Bone marrow (tissue), 2 donors: ENCODE measurements at regions not wholly inside any gene's neighbourhood (a gene's known extent, or its start where the extent isn't known, plus 50 kb on each side); places are given as distances from the start of the nearest gene placed in this dataset.
"Not testable (repeated sequence)": the region's sequence is repeated elsewhere in the genome, so short reads cannot be mapped to it uniquely, and the experiment has no call there.

Source experiments
- DNase-seq, 2 donors: peaks; one replicate each; lab custom pipeline; 2025; lab: John Stamatoyannopoulos, UW

DNA sequence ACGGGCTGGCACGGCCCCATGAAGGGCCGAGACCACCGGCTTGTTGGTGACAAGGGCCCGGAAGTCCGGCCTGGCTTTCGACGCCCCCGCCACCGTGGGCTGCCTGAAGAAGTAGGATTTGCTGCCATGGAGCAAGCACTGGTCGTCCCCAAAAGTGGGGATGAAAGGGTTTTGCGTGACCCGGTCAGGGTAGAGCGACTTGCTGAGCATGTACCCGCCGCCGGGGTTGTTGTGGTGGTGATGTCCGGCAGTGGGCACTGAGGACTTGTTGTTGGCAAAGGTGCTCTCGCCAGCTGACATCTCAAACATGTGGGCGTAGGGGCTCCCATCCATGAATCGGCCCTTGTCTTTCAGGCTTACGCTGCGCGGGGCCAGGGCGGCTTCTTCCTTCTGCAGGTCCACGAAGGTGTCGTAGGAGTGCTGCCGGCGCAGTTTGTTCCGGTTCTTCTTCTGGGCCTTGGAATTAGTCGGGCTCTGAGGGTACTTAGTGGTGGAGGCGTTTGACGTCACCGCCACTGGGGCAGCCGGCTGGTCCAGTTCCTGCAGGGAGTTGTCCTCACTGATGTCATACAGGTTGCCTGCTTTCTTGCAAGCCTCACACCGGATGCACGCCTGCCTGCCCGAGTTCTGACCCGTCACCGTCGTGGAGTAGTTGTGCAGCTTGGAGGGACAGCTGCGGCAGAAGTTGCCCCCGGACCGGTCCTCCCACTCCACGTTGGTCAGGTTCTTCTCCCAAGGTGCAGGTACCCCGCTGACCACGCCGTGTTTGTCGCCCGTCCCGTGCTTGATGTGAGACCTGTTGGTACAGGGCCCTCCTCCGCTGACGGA, 366.6 kb downstream of the EMP1 start:
- DNase-seq, result no peak

DNA sequence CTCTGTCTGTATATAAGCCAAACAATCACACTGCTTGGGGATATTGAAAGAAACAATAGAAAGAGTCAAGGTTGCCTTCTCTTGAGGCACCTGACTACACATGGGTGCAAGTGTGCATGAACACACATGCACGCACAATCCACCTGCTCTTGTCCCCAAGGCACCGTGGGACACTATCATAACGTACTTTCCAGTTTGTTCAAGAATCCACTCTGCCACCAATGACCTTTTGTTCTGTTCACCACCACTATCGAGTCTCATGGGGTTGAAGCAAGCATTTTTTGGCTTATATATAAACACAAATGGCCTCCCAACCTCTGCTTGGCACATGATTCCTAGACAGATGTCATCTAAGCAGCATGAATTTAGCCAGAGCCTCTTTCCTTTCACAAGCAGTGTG, 365.4 kb downstream of the EMP1 start:
- DNase-seq, result no peak

DNA sequence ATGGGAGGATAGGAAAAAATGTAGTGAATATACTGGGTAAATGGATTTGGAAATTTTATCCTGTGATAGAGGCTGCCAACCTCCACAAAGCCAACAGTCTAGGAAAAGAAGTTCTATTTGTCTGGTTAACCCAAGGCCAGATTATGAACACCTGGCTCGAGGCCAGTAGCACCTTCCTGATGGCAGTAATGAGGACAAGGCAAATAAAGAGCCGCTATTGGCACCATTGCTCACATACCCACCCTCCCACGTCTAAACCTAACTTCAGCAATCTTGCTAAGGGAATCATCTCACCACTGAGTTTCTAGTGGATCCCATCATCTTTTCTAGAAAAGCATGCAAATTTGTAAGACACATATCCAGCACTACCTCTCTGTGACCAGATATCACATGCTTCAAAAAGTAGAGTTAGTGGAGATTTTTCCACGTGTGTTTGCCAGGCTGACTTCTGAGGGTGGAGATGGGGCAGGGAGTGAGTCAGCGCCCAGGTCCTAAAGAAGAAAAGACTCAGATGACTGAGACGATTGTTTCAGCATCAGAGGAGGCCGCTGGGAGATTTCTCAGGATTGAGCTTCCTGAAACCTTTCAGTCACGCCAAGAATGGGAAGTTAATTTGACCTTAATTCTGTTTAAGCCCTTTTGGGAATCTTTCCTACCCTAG, 362.9 kb downstream of the EMP1 start:
- DNase-seq, result no peak

DNA sequence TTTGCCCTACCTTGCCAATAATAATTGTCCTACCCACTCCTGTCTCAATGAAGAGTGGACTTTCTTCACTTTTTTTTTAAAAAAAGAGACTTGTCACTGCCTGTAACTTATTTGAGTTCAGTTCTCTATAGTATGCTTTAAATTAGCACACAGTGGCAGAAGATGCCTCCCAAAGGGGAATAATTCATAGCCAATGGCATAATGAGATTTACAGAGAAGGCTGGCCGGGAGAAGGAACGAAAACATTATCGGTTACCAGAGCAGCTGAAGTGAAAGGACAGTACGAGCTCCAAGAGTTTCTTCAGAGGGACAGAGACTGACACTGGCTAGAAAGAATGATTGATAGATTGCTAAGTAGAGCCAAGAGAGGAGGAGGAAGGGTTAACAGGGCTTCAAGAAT, 356.3 kb downstream of the EMP1 start:
- no peak for DNase-seq

DNA sequence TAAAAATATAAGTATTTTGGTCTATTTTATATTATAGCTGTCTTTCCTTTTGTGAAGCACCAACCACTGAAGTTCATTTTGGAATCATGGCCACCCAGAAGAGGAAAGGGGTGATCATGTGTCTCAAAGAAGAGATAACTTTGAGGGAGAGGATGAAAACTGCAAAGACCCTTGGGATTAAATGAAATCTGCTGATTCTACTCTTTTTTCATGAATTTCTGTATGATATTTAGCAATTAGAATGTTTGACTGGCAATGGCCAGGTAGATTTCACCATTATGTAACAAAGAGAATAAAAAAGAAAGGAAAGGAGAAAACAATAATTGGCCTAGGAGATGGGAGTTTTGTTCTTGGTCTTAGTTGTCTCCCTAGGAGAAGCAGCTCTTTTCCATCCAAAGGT, 350.8 kb downstream of the EMP1 start:
- DNase-seq, result no peak

DNA sequence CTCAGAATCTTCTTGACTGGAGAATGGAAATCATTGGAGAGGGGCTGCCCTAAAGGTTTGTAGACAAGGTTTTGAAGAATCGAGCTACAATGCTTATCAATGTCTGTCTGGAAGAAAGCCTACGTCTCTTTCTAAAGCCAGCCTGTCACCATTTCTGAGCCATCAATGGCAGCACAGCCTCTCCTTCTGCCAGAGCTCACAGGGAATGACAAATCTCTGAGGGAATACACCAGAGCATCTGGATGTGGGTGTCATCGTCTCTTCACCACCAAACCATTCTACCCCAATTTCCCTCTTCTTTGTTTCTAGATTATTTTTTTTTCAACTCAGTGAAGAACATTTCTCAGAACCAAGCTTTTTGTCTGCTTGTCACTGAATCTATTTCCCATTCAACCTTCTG, 349.7 kb downstream of the EMP1 start:
- no peak for DNase-seq

DNA sequence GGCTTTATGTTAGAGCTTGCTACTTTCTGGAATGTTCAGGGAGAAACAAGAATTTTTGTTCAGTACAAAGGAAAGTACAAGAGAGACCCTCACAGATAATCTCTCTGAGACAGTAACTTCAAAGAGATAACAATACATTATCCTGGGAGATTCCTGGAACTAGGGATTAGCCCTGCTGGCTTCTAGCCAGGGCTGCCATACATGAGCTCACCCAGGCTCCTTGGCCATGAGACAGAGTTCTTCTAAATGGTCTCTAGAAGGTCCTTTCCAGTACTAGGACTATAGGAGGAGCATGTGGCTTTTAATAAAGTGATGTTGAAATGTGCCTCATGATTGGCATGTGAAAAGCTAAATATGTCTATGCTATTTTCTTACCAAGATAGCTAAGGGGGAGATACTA, 342.5 kb downstream of the EMP1 start:
- DNase-seq, result no peak

DNA sequence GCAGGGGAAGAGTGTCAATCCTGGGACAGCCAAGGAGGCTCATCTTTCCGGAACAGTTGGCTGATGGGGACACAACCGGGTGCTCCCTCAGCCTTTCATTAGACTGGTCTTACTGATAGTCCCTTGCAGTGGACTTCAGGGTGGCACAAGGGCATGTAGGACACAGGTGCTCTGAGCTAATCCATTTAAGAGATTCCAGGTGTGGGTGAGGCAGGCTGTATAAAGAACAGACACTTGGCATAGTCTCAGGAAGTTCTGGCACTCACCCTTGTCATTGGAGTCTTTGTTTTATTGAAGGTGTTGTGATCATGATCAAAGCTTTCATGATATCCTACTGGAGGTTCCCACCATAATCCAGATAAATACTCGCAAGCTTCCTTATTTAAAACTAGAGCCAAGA, 341.6 kb downstream of the EMP1 start:
- no peak for DNase-seq

DNA sequence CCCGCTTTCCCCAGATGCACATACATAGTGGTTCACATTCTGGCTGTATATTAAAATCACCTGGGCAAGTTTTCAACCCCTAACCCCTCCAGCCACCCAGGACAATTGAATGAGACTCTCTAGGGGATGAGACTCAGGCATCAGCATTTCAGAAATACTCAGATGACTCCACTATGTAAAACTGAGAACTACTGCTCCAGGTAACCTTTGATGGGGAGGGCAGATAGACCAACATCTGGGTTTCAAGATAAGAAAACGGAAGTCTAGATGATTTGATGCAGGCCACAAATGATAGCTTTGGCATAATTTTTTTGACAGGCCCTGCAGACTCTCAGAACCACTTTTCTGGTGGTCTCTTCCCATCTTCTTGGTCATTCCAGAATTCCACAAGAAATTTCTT, 341.1 kb downstream of the EMP1 start:
- no peak for DNase-seq

DNA sequence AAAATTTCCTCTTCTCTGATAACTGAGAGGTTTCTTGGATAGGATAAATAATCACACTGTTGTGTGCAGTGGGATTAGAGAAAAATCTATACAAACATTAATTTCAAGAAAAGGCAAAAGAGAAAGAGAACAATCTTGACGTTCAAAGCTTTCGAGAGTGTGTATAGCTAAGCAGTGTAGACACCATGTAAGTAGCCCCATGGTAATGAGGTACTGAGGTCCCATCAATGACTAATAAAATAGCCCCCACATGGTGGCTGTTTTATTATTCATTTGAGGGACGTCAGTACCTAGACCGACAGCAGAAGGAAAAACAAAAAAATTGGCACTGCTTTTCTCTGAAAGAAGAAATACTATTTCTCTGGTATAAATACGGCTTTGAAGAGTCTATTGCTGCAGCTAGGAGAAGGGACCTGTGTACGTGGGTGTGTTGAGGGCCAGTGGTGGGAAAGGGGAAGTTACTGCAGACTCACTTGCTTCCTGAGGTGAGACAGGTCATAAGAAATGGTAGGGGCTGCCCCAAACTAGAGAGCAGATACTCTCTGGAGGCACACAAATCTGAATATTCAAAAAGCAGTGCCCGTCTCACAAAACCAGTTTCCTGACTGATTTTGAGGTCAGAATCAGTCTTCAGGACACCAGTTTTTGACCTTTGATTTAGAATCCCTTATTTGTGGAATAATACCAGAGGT, 339.8 kb downstream of the EMP1 start:
- no peak for DNase-seq

DNA sequence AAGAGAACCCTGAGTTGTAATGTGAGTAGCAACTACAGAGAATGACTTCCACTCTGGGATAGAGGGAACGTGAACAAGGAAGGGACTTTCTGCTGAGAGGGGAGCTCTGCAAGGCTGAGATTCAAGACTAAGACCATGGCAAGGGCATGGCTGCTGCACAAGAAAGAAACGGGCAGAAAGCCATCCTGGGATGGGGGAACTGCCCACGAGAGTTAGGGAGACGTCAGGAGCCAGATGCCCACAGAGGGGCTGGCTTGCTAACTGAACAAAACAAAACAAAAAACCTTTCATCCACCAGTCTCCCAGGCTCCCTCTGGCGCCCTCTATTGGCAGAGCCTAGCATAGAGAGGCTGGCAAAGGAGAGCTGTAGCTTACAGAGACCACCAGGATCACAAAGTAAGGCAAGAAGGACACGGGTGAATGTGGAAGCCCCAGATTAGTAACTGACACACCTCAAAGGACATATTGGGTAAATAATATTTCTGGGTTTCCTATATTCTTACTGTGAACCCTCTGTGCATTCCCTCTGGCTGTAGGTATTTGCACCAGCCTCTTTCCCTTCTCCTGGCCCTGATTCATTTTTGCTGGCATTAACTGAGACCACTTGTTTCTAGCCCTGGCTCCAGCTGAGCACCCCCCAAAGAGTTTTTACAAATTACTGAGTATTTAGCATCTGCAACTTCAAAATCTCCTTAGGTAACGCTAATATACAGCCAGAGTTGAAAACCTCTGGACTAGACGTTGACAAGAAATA, 338.3 kb downstream of the EMP1 start:
- peak in 1 of 2 donors; percentile 6 for DNase-seq

DNA sequence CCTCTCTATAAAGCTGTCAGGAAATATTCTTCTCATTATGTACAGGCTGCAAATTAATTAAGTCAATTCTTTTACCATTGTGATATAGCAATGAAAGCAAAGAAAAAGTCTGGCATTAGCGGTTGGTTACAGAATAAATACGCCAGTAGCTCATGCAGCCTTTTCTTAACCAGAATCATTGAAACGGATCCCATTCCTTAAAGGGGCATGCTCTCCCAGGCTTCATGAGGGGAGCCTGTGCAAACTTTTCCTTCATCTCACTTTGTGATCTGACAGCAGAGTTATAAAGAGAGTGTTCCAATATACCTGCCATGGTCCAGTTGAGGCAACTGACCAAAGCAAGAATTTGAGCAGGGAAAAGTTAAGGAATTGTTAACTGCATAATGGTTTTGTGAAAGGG, 337.7 kb downstream of the EMP1 start:
- no peak for DNase-seq

DNA sequence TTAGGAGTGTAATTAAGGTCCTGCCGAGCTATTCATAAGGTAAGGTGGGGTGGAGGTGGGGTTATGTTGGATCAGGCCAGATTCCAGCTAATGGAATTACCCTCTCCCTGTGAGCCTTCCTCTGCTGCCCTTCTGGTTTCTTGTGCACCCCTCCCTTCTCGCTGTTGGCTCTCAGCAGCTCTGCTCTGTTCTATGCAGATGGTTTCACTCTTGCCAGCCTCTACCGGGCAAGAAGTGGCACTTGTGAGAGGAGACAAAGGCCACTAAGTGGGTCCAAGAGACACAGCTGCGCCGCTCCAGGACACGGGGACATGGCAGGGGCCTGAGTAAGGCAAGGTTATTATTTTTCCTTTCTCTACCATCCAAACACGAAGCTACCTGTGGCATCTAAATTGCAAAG, 334.4 kb downstream of the EMP1 start:
- DNase-seq, result no peak

DNA sequence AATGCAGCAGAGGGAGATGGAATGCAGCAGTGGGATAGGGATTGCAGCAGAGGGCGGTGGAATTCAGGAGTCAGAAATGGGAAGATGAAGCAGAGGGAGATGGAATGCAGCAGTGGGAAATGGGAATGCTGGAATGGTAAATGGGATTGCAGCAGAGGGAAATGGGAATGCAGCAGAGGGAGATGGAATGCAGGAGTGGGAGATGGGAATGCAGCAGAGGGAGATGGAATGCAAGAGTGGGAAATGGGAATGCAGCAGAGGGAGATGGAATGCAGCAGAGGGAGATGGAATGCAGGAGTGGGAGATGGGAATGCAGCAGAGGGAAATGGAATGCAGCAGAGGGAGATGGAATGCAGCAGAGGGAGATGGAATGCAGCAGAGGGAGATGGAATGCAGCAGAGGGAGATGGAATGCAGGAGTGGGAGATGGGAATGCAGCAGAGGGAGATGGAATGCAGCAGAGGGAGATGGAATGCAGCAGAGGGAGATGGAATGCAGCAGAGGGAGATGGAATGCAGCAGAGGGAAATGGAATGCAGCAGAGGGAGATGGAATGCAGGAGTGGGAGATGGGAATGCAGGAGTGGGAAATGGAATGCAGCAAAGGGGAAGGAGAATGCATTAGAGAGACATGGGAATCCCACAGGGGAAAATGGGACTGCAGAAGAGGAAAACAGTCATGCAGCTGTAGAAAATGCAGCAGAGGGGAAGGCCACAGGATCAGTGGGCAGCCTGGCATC, 329.8 kb downstream of the EMP1 start:
- not testable (repeated sequence) for DNase-seq

DNA sequence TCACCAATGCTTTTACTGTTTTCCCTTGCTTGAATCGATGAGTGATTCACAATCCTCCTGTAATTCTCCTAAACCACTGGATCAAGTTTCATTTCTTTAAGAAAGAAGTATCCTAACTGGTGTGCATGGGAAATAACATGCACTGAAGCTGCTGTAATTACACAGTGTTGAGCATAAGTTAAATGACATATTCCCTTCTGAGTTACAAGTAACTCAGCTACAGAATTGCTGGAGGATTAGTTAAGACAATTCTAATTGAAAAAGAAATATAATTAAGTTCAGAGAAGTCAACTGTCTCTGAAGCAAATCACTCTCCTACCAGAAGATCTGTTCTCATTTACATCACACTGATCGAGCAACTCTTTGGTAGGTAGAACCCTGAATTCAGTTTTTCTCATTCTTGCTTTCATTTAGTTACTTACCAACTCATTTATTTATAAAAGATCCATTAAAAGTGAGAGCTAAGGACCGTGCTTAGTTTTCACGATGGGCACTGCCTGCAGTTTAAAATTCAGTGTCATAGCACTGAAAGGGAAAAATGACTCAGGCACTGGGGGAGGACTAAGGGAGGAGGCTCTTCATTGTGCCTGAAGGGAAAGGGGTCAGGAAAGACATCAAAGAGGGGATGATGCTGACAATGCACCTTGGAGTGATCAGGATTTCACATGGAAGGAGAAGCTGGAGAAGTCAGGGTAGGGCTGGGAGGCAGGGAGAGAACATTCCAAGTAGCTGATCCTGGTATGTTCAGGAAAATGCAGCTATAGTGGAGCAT, 327.2 kb downstream of the EMP1 start:
- no peak for DNase-seq

DNA sequence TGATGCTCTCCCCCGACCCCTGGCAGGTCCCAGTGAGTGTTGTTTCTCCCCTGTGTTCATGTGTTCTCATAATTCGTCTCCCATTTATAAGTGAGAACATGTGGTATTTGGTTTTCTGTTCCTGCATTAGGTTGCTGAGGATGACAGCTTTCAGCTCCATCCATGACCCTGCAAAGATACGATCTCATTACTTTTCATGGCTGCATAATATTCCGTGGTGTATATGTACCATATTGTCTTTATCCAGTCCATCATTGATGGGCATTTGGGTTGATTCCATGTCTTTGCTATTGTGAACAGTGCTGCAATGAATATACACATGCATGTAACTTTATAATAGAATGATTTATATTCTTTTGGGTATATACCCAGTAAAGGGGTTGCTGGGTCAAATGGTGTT, 321.5 kb downstream of the EMP1 start:
- not testable (repeated sequence) for DNase-seq

DNA sequence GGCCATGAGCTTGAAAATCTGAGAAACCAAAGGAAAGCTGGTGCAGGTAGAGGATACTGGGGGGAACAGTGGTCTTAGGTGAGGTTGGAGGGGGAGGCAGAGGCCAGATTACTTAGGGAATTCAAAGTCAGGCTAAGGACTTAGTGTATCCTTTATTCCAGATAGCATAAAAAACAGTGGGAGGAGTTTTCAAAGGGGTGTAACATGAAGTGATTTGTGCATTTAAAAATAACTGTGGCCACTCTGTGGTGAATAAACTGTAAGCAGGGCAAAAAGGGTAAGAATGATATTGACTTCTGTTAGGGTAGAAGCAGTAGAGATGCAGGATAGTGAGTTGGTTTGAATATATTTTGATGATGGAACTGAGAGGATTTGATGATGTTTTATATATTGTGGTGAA, 313.2 kb downstream of the EMP1 start:
- no peak for DNase-seq

DNA sequence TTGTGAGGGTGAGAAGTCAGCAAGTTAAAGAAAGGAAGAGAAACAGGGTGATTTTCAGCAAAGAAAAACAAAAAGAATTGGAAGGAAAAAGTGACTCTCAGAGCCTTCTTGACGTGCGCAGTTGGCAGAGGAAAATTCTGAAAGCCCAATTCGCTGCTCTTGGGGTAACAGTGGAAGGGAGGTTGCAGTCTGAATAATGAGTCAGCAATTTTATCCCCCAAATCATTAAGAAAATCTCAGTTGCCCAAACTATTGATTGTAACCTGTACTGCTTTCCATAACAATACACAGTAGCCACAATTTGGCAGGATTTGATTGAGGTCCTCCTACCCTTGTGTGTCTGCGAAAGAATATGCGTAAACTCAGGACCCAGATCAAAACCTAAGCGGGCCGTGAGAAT, 309.1 kb downstream of the EMP1 start:
- DNase-seq, result no peak

DNA sequence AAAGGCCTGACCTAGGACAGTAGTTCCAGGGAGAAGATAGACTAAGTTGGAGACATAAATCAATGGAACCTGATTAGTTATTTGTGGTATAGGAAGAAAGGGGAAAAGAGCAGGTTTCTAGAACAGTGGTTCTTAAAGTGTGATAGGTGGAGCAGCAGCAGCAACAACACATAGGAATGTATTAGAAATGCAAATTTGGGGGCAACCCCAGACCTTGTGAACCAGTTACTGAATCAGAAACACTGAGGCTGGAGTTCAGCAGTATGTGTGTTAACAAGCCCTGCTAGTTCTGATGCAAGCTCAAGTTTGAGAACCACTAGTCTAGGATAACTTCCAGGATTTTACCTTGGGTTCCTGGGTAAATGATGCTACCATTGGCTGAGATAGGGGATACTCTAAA, 308.7 kb downstream of the EMP1 start:
- DNase-seq, result no peak

DNA sequence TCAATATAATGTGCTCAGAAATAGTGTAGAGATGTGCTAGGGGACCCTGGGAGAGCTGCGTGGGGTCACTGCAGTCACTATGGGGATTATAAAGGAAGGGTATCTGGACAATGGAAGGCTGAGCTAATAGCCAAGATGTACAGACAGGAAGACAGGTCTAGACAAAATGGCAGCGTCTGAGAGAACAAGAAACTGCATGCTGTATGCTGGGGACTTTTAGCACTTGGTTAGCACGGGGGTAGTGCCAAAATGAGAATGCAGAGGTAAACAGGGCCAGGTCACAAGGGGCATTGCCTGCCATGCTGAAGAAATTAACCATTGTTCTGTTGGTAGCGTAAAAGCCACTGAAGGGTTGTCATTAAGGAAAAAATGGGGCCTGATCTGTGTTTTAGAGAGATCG, 308.2 kb downstream of the EMP1 start:
- no peak for DNase-seq

DNA sequence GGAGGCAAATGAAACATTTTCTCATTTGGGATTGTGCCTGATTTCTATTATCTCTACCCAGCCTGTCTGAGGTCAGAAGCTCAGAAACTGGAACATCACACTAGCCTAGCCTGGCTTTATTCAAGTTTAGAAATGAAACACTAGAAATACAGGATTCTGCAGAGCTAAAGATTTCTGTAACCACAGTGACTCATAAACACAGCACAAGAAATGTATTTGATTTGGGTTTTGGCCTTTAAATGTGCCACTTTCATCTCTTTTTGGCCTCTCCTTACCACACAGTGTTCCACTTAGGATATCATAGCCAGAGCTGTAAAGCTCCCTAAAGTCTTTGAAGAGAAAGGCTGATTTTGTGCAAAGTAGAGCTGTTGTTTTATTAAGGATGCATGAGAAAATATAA, 307.5 kb downstream of the EMP1 start:
- DNase-seq, result no peak
